OCI-LY1 (cell line): ENCODE measurements at regions not wholly inside any gene's neighbourhood (a gene's known extent, or its start where the extent isn't known, plus 50 kb on each side); places are given as distances from the start of the nearest gene placed in this dataset.
"Not testable (repeated sequence)": the region's sequence is repeated elsewhere in the genome, so short reads cannot be mapped to it uniquely, and the experiment has no call there.

ENCODE experiments used
- CTCF ChIP-seq: fragments of 200-600 bp; sonication (generic), shearing (Covaris generic); IDR thresholded peaks from 2 replicates; pipeline ENCODE4 v1.5.1; 2017; ENCODE audit warnings: mild to moderate bottlenecking, antibody characterized with exemption, low read length, moderate library complexity, mixed read lengths
- EZH2 ChIP-seq: fragments of 200-600 bp; sonication (generic), shearing (Covaris generic); IDR thresholded peaks from 2 replicates; pipeline ENCODE4 v1.8.0; 2017; ENCODE audit warnings: borderline replicate concordance, mixed run types, mild to moderate bottlenecking, antibody characterized with exemption, low read length, moderate library complexity, mixed read lengths

- TF ChIP-seq CTCF, EZH2: not testable (repeated sequence)
Observed at GRCh38 chr7:76914361-76914760, 117.8 kb downstream of the SPDYE17 start.
